GM21381 (cell line): ENCODE measurements at regions not wholly inside any gene's neighbourhood (a gene's known extent, or its start where the extent isn't known, plus 50 kb on each side); places are given as distances from the start of the nearest gene placed in this dataset.
"Not testable (repeated sequence)": the region's sequence is repeated elsewhere in the genome, so short reads cannot be mapped to it uniquely, and the experiment has no call there.

ENCODE experiments used
- ATAC-seq: cut with Tn5 transposase; IDR thresholded peaks from one replicate; pipeline ENCODE4 v1.9.1; 2021; ENCODE audit warnings: mild to moderate bottlenecking, moderate library complexity; ENCODE audit not compliant: unreplicated experiment

GRCh38 chr7:68408873-68409272 is 1189.4 kb upstream of the AUTS2 start:
- no peak for ATAC-seq

DNA sequence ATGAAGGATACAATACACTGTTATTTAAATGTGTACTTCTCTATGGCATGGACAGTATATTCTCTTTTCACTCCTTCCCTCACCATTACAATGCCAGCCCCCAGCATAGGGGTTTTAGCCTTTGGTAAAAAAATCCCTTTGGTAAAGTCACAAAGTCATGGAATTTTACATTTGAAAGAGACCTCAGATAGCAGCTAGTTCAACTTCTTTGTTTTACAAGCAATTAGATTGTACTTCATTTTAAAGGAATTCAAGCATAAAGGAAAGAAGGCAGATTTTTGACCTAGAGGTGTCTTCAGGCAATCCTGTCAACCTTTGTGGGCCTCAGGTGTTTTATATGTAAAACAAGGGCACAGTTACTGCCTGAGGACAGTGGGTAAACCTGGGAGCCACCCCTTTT is 1188.4 kb upstream of the AUTS2 start:
- no peak for ATAC-seq

- not testable (repeated sequence) for ATAC-seq
Observed at GRCh38 chr7:68410693-68411092, 1187.6 kb upstream of the AUTS2 start.

DNA sequence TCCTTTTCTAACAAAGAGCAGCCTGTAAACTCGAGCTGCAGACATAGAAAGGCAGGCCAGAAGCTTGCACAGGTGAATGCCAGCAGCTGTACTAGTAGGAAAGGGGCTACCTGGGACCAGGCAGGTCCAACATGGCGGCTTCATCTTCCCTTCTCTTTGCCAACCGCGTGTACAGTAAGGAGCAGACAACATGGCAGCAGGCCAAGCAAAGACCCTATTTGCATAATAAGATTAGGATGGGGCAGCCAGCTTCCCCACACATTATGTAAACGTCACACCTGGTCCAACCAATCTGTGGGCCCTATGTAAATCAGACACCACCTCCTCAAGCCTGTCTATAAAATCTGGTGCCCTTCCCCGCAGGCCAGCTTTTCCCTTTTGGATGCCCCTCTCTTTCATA is 1186.5 kb upstream of the AUTS2 start:
- ATAC-seq, result no peak

DNA sequence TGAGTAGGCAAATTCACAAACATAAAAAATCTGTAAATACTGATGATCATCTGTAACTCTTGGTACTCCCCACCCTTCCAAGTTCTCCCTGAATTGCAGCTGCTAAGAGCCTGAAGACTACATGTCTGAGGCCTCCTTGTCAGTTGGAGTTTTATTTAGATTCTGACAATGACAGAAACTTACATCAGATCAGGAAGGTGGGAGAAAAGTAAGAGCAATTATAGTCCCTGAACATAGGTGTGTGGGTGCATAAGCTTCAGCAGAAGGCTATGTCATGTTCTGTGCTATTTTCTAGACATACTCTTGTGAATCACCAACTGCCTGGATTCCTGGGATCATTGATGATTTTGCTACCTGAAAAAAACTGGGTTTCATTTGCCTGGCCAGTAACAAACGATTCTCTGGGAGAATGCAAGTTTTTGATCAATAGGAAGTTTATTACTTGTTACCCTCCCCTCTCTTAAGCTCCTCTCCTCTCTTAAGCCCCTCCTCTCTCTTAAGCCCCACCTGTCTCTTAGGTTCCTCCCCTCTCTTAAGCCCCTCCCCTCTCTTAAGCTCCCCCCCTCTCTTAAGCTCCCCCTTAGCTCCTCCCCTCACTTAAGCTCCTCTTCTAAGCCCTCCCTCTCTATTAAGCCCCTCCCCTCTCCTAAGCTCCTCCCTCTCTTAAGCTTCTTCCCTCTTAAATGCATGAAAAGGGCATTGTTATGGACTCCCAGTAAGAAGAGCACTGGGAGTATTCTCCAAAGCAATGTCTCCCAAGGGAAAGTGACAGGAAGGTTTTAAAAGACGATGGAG is 1183.4 kb upstream of the AUTS2 start:
- no peak for ATAC-seq

- no peak for ATAC-seq
Observed at GRCh38 chr7:68417002-68417401, 1181.3 kb upstream of the AUTS2 start.

DNA sequence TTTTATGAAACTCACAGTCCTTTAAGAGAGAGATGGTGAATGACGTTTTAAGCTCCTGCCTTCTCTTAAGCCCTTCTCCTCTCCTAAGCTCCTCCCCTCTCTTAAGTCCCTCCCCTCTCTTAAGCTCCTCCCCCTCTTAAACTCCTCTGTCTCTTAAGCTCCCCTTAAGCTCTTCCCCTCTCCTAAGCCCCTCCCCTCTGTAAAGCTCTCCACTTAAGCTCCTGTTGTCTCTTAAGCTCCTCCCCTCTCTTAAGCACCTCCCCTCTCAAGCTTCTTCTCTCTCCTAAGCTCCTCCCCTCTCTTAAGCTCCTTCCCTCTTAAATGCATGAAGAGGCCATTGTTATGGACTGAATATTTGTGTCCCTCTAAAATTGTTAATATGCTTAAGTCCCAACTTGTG is 1180.6 kb upstream of the AUTS2 start:
- no peak for ATAC-seq

- ATAC-seq, result no peak
Observed at GRCh38 chr7:68420342-68421192, 1177.7 kb upstream of the AUTS2 start.

DNA sequence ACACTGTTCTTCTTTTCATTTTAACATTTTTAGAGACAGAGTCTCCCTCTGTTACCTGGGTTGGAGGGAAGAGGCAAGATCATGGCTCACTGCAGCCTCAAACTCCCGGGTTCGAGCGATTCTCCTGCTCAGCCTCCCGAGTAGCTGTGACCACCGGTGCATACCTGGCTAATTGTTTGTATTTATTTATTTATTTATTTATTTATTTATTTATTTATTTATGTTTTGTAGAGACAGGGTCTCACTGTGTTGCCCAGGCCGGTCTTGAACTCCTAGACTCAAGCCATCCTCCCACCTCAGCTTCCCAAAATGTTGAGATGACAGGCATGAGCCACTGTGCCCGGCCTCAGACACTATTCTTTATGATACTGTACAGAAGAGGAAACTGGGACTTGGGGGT is 1176.6 kb upstream of the AUTS2 start:
- ATAC-seq, result no peak

- no peak for ATAC-seq
Observed at GRCh38 chr7:68422281-68422680, 1176.0 kb upstream of the AUTS2 start.

DNA sequence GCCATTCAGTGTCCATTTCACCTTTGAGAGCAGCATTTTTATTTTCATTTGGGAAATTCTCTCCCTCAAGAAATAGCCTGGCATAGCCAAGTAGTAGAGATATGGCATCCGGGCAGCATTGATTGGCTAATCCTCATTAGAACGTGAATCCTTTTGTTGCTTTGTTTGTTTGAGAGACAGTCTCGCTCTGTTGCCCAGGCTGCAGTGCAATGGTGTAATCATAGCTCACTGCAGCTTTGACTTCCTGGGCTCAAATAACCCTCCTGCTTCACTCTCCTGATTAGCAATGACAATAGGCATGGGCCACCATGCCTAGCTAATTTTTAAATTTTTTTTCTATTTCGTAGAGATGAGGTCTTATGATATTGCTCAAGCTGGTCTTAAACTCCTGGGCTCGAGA is 1174.9 kb upstream of the AUTS2 start:
- no peak for ATAC-seq

GRCh38 chr7:68424658-68425297 is 1173.5 kb upstream of the AUTS2 start:
- no peak for ATAC-seq

- ATAC-seq, result no peak
Observed at GRCh38 chr7:68425377-68425776, 1172.9 kb upstream of the AUTS2 start.

DNA sequence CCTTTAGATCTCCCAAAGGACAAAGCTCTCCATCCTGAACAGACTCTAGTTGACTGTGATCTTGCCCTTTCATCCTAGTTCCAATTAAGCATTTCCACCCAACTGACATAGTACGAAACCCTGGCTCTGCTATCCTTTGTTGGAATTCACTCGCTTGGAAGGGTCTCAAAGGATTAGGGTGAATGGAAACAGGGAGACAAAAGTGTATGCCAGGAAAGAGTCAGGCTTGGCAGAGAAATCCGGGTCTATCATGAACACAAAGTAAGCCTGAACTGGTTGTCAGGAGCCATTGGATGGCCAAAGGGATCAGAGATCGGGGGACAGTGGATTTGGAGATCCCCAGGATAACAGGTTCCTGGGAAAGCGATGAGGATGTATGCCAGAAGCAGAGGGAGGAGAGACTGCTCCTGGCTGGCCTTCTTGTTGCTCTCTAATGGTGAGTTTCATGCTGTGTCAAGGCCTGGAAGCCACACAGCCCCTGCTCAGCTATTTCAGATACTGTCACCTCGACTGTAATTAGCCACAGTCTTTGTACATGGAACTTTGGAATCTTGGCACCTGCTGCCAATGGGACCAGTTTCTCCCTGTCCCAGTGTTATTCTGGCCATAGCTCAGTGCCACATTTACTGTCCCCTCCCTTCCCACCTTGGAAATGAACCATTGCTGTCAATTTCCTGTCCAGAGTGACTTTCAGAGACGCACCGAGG is 1168.7 kb upstream of the AUTS2 start:
- ATAC-seq, result no peak

- no peak for ATAC-seq
Observed at GRCh38 chr7:68432585-68432984, 1165.7 kb upstream of the AUTS2 start.

- ATAC-seq, result no peak
Observed at GRCh38 chr7:68433462-68434070, 1164.7 kb upstream of the AUTS2 start.

DNA sequence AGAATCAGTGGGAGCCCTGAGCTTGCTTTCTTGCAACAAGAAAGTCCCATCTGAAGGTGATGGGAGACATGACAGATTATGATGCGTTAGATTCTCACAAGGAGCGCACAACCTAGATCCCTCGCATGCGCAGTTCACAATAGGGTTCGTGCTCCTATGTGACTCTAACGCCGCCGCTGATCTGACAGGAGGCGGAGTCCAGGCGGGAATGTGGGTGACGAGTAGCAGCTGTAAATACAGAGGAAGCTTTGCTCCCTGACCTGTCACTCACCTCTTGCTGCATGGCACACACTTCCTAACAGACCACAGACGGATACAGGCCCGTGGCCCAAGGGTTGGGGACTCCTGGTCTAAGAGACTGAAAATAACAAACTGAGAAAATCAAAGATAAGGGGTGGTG is 1163.4 kb upstream of the AUTS2 start:
- ATAC-seq, result no peak

GRCh38 chr7:68438016-68438415 is 1160.3 kb upstream of the AUTS2 start:
- ATAC-seq, result no peak

DNA sequence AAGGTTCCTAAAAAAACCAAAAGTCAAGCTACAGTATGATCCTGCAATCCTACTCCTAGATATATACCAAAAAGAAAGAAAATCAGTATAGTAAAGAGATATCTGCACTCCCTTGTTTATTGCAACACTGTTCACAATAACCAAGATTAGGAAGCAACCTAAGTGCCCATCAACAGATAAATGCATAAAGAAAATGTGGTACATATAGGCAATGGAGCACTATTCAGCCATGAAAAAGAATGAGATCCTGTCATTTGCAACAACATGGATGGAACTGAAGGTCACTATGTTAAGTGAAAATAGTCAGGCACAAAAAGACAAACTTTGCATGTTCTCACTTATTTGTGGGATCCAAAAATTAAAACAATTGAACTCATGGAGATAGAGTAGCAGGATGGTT is 1159.5 kb upstream of the AUTS2 start:
- no peak for ATAC-seq

DNA sequence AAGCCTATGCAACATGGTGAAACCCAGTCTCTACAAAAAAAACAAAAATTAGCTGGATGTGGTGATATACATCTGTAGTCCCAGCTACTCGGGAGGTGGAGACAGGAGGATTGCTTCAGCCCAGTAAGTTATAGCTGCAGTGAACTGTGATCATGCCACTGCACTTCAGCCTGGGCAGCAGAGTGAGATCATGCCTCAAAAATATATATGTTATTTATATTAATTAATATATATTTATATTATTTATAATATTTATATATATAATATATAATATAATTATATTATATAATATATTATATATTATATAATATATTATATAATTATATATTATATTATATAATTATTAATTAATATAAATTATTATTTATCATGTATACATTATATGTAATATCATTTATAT is 1158.4 kb upstream of the AUTS2 start:
- no peak for ATAC-seq

- ATAC-seq, result no peak
Observed at GRCh38 chr7:68440866-68441265, 1157.4 kb upstream of the AUTS2 start.
